HG02642 (cell line): ENCODE measurements at regions not wholly inside any gene's neighbourhood (a gene's known extent, or its start where the extent isn't known, plus 50 kb on each side); places are given as distances from the start of the nearest gene placed in this dataset.

Source experiments
- ATAC-seq: cut with Tn5 transposase; IDR thresholded peaks from one replicate; pipeline ENCODE4 v1.9.1; 2021; ENCODE audit warnings: mild to moderate bottlenecking; ENCODE audit not compliant: unreplicated experiment, poor library complexity

DNA sequence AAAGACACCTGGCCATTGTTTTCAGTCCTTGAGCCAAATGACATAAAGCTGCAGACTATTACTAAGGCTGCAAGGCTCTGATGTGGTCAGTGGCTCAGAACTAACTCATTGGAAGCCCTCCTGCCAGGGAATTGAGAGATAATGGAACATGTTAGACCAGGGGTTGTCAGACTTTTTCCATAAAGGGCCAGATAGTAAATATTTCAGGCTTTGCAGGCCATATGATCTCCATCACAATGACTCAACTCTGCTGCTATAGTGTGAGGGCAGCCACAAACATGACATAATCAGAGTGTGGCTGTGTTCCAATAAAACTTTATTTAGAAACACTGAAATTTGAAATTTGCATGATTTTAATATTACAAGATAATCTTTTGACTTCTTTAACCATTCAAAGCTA is 140.3 kb downstream of the TMEM30B start:
- ATAC-seq: no peak

- ATAC-seq: no peak
Observed at GRCh38 chr14:61140271-61140670, 140.9 kb downstream of the TMEM30B start.

DNA sequence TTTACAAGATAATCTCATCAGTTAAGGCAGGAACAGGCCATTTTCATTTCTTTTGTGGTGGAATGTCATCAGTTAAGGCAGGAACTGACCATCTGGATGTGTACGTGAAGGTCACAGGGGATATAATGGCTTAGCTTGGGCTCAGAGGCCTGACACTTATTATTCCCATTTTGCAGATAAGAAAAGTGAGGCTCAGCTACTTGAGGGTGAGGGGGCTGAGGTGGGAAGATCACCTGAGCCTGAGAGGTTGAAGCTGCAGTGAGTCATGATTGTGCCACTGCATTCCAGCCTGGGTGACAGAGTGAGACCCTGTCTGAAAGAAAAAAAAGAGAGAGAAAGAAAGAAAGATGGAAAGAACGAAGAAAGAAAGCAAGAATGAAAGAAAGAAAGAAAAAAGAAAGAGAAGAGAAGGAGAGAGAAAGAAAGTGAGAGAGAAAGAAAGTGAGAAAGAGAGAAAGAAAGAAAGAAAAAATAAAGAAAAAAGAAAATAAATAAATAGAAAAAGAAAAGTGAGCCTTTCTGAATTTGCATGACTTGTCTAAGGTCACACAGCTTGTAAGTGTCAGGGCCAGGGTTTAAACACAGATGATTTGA is 142.0 kb downstream of the TMEM30B start:
- ATAC-seq: no peak

DNA sequence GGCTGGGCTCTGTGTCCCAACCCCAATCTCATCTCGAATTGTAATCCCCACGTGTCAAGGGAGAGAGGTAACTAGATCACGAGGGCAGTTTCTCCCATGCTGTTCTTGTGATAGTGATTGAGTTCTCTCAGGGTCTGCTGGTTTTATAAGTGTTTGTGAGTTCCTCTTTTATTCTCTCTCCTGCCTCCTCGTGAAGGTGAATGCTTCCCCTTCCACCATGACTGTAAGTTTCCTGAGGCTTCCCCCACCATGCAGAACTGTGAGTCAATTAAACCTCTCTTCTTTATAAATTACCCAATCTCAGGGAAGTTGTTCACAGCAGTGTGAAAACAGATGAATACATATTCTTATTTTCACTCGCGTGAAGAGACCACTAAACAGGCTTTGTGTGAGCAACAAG is 148.2 kb downstream of the TMEM30B start:
- no peak for ATAC-seq

GRCh38 chr14:61132336-61132735 is 148.8 kb downstream of the TMEM30B start:
- ATAC-seq: no peak

GRCh38 chr14:61130512-61131260 is 149.6 kb downstream of the SLC38A6 start:
- ATAC-seq: no peak

GRCh38 chr14:61129168-61129745 is 148.2 kb downstream of the SLC38A6 start:
- ATAC-seq: no peak

DNA sequence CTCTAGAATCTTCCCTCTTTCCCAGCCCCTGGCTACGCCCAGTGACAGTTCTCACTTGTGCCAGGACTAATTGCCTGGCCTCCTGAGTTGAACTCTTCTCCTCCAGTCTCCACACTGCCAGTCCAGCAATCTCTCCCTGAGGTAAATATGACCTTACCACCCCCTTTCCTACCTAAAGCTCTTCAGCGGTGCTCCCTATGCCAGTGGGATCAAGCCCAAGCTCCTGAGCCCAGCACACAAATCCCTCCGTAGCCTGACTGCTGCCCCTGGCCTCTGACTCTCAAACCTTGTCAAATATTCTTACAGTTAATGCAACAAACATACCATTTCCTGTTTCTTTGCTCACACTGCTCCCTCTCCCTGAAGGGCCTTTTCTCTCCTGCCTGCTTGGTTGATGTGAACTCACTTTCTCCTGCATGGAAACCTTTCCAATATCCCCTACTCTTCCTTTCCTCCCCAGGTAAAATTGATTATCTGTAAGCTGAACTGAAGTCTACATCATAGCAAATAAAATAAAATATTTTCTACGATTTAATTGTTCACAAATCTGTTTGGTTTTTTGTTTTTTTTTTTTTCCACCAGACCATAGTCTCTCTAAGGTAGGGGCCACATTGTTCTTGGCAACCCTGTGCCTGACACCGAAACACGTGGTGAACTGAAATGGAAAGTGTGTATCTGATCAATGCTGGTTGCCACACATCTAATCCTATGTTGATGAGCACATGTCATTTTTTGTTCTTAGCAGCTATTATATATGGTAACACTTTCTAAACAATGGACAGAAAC is 147.5 kb downstream of the SLC38A6 start:
- no peak for ATAC-seq

- no peak for ATAC-seq
Observed at GRCh38 chr14:61126603-61127498, 145.8 kb downstream of the SLC38A6 start.

DNA sequence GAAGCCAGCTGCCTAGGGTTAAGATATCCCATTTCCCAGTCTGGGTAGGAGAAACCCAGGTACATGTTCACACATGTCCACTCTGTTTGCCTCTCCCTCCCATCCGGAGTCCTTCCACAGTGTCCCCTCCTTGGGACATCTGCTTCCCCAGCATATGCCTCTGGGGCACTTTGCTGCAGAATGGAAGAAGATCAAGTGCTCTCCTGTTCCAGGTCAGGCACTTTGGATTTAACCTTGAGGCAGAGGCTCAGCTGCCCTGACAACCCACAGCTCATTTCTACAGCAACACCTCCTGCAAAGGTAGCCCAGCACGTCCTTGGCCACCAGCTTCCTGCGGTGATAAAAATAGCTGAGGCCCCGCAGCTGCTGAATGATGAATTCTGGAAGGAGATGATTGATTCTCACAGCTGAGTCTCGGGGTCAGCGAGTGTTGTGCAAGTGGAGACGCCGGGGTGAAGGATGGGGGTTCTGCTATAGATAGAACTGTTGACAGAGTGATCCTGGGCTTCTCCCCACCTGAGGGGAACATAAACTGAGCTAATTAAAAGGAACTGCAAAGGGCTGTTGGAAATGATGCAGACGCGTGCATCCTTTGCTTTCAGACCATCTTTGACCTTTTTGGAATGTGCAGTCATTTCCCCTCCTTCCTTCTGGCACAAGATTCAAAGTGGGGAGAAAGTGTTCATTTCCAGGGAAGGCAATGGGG is 145.0 kb downstream of the SLC38A6 start:
- ATAC-seq: no peak

- no peak for ATAC-seq
Observed at GRCh38 chr14:61125041-61125866, 144.2 kb downstream of the SLC38A6 start.

- no peak for ATAC-seq
Observed at GRCh38 chr14:61122862-61123261, 141.8 kb downstream of the SLC38A6 start.

GRCh38 chr14:61121355-61121787 is 140.3 kb downstream of the SLC38A6 start:
- ATAC-seq: no peak

DNA sequence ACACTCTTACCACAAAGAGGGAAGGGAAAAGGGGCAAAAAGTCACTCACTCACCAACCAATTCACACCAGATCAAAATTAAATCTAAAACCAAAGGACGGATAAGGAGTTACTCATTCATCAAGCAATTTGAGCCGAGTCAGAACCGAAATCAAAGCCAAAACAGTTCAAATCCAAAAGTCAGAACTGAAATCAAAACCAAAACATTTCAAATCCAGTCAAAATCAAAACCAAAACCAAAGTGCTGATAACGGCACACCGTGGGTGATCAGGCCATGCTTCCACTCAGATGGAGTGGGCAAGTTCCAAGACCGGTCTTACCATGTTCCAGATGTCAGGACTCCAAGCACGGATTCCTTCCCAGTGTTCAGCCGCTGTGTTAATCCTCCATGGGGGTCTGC is 139.5 kb downstream of the SLC38A6 start:
- no peak for ATAC-seq

DNA sequence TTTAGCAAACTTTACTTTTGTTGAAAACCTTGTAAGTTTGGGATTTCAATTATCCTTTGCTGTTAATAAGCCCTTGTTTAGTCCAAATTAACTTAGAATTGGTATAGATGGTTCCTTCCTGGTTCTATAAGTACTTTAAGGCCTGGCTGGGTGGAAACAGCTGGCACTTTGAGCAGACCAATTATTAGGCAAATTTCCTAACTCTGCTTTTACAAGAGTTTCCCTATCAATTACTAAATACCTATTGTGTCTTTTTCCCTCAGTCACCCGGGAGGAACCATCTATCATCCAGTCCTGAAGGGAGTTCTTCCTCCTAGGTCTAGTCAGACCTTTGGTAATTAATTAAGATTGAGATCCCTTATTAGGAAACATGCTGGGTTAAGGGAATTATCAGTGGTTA is 138.0 kb downstream of the SLC38A6 start:
- no peak for ATAC-seq

DNA sequence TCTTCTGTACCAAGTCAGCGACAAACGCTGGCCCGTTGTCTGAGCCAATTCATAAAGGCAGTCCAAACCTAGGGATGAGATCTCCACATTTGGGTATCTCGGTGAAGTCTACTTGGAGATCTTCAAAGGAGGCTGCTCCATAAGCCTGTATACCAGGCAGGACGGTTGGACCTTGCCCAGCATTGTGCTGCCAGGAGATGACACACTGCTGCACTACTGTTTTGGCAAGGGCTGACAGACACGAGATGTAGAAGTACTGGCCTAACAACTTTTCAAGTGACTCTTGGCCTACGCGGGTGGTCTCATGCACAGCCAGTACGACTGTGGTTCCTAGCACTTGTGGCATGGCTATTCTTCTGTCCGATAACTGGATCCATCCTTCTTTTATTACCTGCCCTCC is 135.3 kb downstream of the SLC38A6 start:
- no peak for ATAC-seq

GRCh38 chr14:61113561-61114225 is 132.6 kb downstream of the SLC38A6 start:
- ATAC-seq: no peak

- no peak for ATAC-seq
Observed at GRCh38 chr14:61112506-61112905, 131.5 kb downstream of the SLC38A6 start.
